Chondrocyte (in vitro differentiated cells): ENCODE measurements at regions not wholly inside any gene's neighbourhood (a gene's known extent, or its start where the extent isn't known, plus 50 kb on each side); places are given as distances from the start of the nearest gene placed in this dataset.

ENCODE experiments used
- DNase-seq: peaks from one replicate; pipeline ENCODE4 v3.0.0; 2021; ENCODE audit warnings: mixed read lengths, low spot score
- H3K27ac Mint-ChIP-seq: one replicate; pipeline ENCODE4 v1.8.0; 2021; ENCODE audit warnings: mild to moderate bottlenecking, moderate library complexity, mixed read lengths; ENCODE audit not compliant: unreplicated experiment
- H3K27me3 Mint-ChIP-seq: 2 replicates; pipeline ENCODE4 v1.8.0; 2021; ENCODE audit warnings: low read depth, mixed read lengths
- H3K36me3 Mint-ChIP-seq: 2 replicates; pipeline ENCODE4 v1.8.0; 2021; ENCODE audit warnings: low read depth, mixed read lengths
- H3K4me1 Mint-ChIP-seq: 2 replicates; pipeline ENCODE4 v1.8.0; 2021; ENCODE audit warnings: low read depth, mild to moderate bottlenecking, mixed read lengths
- H3K4me3 Mint-ChIP-seq: one replicate; pipeline ENCODE4 v1.8.0; 2021; ENCODE audit warnings: mild to moderate bottlenecking, moderate library complexity, mixed read lengths; ENCODE audit not compliant: unreplicated experiment
- H3K9me3 Mint-ChIP-seq: 2 replicates; pipeline ENCODE4 v1.8.0; 2021; ENCODE audit warnings: low read depth, mixed read lengths
- TF ChIP-seq, protein P1 (sequence below): fragments of 200-600 bp; sonication (generic); IDR thresholded peaks from 2 replicates; pipeline ENCODE4 v1.5.0; 2021; ENCODE audit warnings: antibody characterized with exemption, mild to moderate bottlenecking, moderate library complexity

DNA sequence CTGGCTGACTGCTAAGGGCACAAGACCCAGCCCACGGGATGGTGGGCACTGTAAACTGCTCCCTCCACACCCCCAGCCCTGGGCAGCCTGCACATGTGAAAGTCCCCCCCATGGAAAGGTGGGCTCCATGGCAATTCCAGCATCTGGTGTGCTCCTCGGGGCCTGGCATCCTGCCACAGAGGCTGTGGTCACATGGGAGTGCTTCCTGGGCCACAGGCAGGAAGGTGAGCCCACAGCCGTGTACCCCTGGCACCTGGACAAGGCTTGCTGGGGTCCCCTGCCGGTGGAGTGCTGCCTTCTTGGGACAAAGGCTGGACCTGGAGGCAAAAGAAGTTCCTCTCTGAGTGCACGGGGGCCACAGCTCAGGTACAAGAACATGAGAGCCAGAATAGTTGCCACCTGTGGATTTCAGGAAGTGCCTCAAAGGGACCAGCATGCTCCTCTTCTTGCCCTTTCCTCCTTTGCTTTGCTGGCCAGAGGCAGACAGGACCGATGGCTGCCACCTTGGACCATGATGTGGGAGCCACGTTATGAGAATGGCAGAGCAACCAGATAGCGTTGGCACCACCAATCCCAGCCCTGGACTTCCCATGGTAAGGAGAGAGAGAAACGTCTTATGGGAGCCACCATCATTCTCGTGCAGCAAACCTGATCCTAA is 120.2 kb upstream of the MLN start:
- H3K4me1 Mint-ChIP-seq: peaks cover 6% of the 10 kb centered on the region
- no peak for DNase-seq
- H3K9me3 Mint-ChIP-seq: peaks cover 7% of the 10 kb centered on the region
- H3K27ac Mint-ChIP-seq: no peak overlapping the region
- no peak overlapping the region for H3K4me3 Mint-ChIP-seq
- H3K27me3 Mint-ChIP-seq: peaks cover 6% of the 10 kb centered on the region
- TF ChIP-seq, protein P1, sequence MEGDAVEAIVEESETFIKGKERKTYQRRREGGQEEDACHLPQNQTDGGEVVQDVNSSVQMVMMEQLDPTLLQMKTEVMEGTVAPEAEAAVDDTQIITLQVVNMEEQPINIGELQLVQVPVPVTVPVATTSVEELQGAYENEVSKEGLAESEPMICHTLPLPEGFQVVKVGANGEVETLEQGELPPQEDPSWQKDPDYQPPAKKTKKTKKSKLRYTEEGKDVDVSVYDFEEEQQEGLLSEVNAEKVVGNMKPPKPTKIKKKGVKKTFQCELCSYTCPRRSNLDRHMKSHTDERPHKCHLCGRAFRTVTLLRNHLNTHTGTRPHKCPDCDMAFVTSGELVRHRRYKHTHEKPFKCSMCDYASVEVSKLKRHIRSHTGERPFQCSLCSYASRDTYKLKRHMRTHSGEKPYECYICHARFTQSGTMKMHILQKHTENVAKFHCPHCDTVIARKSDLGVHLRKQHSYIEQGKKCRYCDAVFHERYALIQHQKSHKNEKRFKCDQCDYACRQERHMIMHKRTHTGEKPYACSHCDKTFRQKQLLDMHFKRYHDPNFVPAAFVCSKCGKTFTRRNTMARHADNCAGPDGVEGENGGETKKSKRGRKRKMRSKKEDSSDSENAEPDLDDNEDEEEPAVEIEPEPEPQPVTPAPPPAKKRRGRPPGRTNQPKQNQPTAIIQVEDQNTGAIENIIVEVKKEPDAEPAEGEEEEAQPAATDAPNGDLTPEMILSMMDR: no peak
- H3K36me3 Mint-ChIP-seq: no peaks in the 10 kb centered on the region

DNA sequence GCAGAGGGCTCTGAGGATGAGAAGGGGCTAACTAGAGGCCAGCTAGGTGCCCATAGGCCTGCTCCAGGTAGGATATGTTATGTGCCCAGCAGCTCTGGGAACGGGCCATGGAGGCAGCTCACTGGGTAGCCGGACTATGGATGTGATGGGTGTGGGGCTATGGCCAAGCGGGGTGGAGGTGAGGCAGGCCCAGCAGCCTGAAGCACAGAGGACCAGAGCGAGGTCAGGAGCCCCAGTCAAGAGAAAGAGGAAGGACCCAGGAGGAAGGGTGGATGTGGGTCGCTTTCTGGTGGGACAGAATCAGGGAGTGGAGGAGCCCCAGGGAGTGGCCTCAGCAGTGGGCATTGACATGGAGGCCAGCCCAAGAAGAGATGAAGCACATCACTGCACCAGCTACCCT is 117.9 kb upstream of the MLN start:
- Mint-ChIP-seq H3K27ac (no peak overlapping the region), H3K4me1 (no peaks in the 10 kb centered on the region), H3K36me3 (no peaks in the 10 kb centered on the region), H3K27me3 (peaks cover 12% of the 10 kb centered on the region), H3K9me3 (no peaks in the 10 kb centered on the region), H3K4me3 (no peak overlapping the region)
- DNase-seq: no peak
- TF ChIP-seq, protein P1: no peak

DNA sequence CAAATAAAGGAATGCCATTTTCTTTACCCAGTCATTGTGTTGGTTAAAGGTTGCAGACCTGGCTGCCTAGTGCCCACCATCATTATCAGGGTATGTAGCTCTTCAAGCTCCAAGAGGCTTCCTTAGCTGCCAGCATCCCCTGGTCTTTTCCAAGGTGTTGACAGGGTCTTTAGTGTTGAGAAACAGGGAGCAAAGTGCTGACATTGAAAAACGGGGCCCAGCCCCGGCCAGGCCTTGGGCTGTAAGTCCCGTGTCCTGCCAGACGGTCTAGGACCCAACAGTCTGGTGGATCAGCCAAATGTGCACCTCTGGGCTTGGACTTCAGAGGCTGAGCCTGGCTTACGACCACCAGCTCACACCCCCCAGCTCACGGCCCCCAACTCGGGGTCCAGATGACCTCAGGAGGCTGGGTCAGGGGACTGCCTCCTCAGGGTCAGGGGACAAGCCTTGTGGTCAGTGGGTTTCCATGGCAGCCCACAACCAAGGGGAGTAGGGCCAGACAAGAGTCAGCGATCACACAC is 114.4 kb upstream of the MLN start:
- Mint-ChIP-seq H3K27me3 (peaks cover 35% of the 10 kb centered on the region), H3K4me3 (no peak overlapping the region), H3K4me1 (no peaks in the 10 kb centered on the region), H3K36me3 (no peaks in the 10 kb centered on the region), H3K27ac (no peak overlapping the region), H3K9me3 (no peaks in the 10 kb centered on the region)
- TF ChIP-seq, protein P1: no peak
- no peak for DNase-seq

DNA sequence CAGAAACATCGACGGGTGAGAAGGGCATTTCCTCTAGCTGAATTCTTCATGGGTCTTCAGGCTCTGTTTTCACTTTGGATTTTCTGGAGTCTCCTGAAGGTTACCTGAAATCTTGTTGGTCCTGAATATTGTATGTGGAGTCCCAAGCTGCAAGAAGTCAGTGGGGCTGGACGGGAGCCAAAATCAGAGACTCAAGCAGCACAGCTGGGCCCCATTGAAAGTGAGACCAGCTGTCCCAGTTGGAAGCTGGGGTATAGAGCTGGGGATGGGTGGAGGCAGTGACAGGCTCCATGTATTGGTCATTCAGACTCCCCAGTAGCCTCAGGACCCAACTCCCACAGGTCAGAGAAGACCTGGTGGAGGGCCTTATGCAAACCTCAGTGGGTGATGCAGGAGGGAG is 111.3 kb upstream of the MLN start:
- no peak overlapping the region for H3K4me3 Mint-ChIP-seq
- H3K27me3 Mint-ChIP-seq: peaks cover 38% of the 10 kb centered on the region
- no peaks in the 10 kb centered on the region for H3K4me1 Mint-ChIP-seq
- no peaks in the 10 kb centered on the region for H3K9me3 Mint-ChIP-seq
- no peaks in the 10 kb centered on the region for H3K36me3 Mint-ChIP-seq
- TF ChIP-seq, protein P1: no peak
- DNase-seq: no peak
- H3K27ac Mint-ChIP-seq: no peak overlapping the region

DNA sequence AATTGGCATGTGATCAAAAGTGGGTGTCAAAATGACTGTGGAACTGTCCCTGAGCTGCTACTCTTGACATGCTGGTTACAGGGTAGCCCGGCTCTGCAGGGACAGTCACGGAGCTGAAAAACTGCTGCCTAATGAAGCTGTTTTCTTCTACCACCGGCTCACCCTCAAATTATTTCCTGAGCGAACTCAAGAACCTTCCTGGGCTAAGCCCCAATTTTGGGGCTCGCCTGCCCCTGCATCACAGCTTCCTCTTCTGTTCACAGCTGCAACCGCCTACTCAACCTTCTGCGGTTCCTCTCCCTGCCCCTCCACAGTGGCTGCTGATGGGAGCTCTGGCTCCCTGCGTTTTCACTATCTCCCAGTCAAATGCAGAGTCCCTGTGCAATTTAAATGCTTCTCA is 110.8 kb upstream of the MLN start:
- no peaks in the 10 kb centered on the region for H3K9me3 Mint-ChIP-seq
- H3K27me3 Mint-ChIP-seq: peaks cover 37% of the 10 kb centered on the region
- no peaks in the 10 kb centered on the region for H3K36me3 Mint-ChIP-seq
- H3K4me3 Mint-ChIP-seq: no peak overlapping the region
- no peaks in the 10 kb centered on the region for H3K4me1 Mint-ChIP-seq
- H3K27ac Mint-ChIP-seq: no peak overlapping the region
- no peak for DNase-seq
- TF ChIP-seq, protein P1: no peak
